ENCODE measurements at regions not wholly inside any gene's neighbourhood (a gene's known extent, or its start where the extent isn't known, plus 50 kb on each side); places are given as distances from the start of the nearest gene placed in this dataset.
"Not testable (repeated sequence)": the region's sequence is repeated elsewhere in the genome, so short reads cannot be mapped to it uniquely, and the experiment has no call there.

DNA sequence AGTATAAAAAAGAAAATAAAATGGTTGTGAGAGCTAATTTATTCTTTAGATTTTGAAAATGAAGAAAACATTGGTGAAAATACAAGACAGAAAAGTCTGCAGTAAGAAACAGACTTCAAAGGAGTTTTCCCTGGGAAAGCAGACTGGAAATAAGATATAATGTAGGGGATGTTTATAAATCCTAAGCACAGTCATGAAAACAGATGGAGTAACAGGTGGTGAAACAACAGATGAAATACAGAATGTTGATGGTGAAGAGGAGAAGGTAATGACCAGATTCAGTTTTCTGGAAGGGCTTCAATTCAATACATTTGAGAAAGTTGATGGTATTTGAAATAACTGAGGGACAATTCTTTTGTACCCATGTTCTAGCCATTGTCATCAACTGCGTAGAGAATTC lies 353.9 kb downstream of the CHL1 start:
- no peaks in the 10 kb centered on the region for H3K4me1 ChIP-seq (ENCODE audit: control insufficient read depth in 2 of 2, insufficient read depth in 2 of 2, low read length in 1 of 2)
- WGBS, 2 donors: 92 to 98% methylated on average over 1 of the region's 1 CpG
- no peak overlapping the region for H3K4me3 ChIP-seq (ENCODE audit: low read depth in 1 of 2, low read length in 2 of 2)
- H3K9me3 ChIP-seq (ENCODE audit: control insufficient read depth in 2 of 2, insufficient read depth in 1 of 2, low read depth in 1 of 2, low read length in 1 of 2): no peaks in the 10 kb centered on the region
- no peak overlapping the region for H3K27ac ChIP-seq (ENCODE audit: low read depth in 2 of 2, low read length in 1 of 2)
- no peaks in the 10 kb centered on the region for H3K36me3 ChIP-seq (ENCODE audit: control insufficient read depth in 2 of 2, insufficient read depth in 2 of 2, low read length in 1 of 2)
- no peaks in the 10 kb centered on the region for H3K27me3 ChIP-seq (ENCODE audit: control insufficient read depth in 1 of 2, insufficient read depth in 2 of 2, low read length in 2 of 2)

DNA sequence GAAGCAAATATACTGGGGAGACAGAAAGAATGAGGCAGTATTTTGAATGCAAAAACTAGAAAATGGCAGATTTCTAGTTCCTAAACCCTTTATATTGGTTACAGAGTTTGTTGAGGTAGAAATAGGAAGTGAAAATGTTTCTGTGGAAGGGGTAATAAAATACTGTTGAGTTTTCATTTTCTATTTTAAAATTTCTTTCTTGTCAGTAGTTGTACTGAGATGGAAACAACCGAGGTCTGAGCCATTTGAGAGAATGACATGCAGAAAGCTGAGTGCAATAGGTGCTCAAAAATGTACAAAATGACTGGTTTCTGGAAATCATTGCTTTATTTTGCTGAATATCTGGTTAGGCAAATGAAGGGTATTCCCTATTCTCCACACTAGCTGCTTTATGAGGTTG lies 361.4 kb downstream of the CHL1 start:
- H3K36me3 ChIP-seq (ENCODE audit: control insufficient read depth in 2 of 2, insufficient read depth in 2 of 2, low read length in 1 of 2): no peaks in the 10 kb centered on the region
- 50 to 60% methylated on average over 1 of the region's 1 CpG for WGBS, 2 donors
- H3K27me3 ChIP-seq (ENCODE audit: control insufficient read depth in 1 of 2, insufficient read depth in 2 of 2, low read length in 2 of 2): no peaks in the 10 kb centered on the region
- H3K27ac ChIP-seq (ENCODE audit: low read depth in 2 of 2, low read length in 1 of 2): no peak overlapping the region
- H3K4me3 ChIP-seq (ENCODE audit: low read depth in 1 of 2, low read length in 2 of 2): no peak overlapping the region
- H3K9me3 ChIP-seq (ENCODE audit: control insufficient read depth in 2 of 2, insufficient read depth in 1 of 2, low read depth in 1 of 2, low read length in 1 of 2): no peaks in the 10 kb centered on the region
- no peaks in the 10 kb centered on the region for H3K4me1 ChIP-seq (ENCODE audit: control insufficient read depth in 2 of 2, insufficient read depth in 2 of 2, low read length in 1 of 2)

- 71% methylated on average over 5 of the region's 5 CpGs for WGBS, 2 donors
These were observed 371.1 kb downstream of the CHL1 start for GRCh38 chr3:567488-568185.

DNA sequence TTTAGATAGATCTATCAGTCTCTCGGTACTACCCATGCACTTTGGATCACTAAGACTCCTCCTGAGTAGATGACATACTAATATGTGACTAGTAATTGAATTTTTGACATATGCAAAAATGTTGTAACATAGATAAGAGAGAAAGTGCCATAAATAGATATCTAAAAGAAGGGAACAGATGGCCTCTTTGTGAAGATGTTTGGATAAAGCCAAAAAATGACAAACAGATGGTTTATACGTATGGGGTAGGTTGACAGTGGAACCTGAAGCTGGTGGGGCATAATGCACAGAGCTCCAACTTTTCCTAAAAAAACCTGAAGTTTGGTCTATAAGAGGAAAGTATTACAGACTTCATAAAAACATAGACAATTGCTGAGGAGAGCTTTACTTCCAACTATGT lies 383.0 kb downstream of the CHL1 start:
- H3K27ac ChIP-seq (ENCODE audit: low read depth in 2 of 2, low read length in 1 of 2); H3K9me3 ChIP-seq (ENCODE audit: control insufficient read depth in 2 of 2, insufficient read depth in 1 of 2, low read depth in 1 of 2, low read length in 1 of 2); H3K4me3 ChIP-seq (ENCODE audit: low read depth in 1 of 2, low read length in 2 of 2); H3K27me3 ChIP-seq (ENCODE audit: control insufficient read depth in 1 of 2, insufficient read depth in 2 of 2, low read length in 2 of 2); H3K4me1 ChIP-seq (ENCODE audit: control insufficient read depth in 2 of 2, insufficient read depth in 2 of 2, low read length in 1 of 2); H3K36me3 ChIP-seq (ENCODE audit: control insufficient read depth in 2 of 2, insufficient read depth in 2 of 2, low read length in 1 of 2): not testable (repeated sequence)
- WGBS, 2 donors: 65 to 73% methylated on average over 2 of the region's 2 CpGs

More at GRCh38 chr3:567488-568185, 371.1 kb downstream of the CHL1 start:
- Histone ChIP-seq H3K9me3 (ENCODE audit: control insufficient read depth in 2 of 2, insufficient read depth in 1 of 2, low read depth in 1 of 2, low read length in 1 of 2) (no peaks in the 10 kb centered on the region), H3K4me3 (ENCODE audit: low read depth in 1 of 2, low read length in 2 of 2) (no peak overlapping the region), H3K4me1 (ENCODE audit: control insufficient read depth in 2 of 2, insufficient read depth in 2 of 2, low read length in 1 of 2) (no peaks in the 10 kb centered on the region), H3K36me3 (ENCODE audit: control insufficient read depth in 2 of 2, insufficient read depth in 2 of 2, low read length in 1 of 2) (no peaks in the 10 kb centered on the region), H3K27me3 (ENCODE audit: control insufficient read depth in 1 of 2, insufficient read depth in 2 of 2, low read length in 2 of 2) (no peaks in the 10 kb centered on the region), H3K27ac (ENCODE audit: low read depth in 2 of 2, low read length in 1 of 2) (no peak overlapping the region)

DNA sequence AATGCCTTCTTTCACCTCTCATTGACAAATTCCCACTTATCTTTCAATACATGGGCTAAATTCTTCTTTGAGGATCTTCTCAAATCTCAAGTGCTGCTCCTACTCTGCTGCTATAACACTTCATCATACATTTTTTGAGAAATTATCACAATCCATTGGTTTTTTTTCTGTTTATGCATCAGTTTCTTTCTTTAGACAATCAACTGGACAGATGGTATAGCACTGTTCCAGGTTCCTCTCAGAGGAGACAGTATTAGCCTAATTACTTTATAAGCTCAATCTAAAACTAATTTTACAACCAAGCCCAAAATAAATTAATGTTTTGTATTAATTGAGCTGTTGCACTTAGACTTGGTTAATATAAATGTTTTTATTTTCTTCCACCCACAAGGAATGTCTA lies 392.5 kb downstream of the CHL1 start:
- not testable (repeated sequence) for H3K4me3 ChIP-seq (ENCODE audit: low read depth in 1 of 2, low read length in 2 of 2); H3K36me3 ChIP-seq (ENCODE audit: control insufficient read depth in 2 of 2, insufficient read depth in 2 of 2, low read length in 1 of 2); H3K27me3 ChIP-seq (ENCODE audit: control insufficient read depth in 1 of 2, insufficient read depth in 2 of 2, low read length in 2 of 2); H3K9me3 ChIP-seq (ENCODE audit: control insufficient read depth in 2 of 2, insufficient read depth in 1 of 2, low read depth in 1 of 2, low read length in 1 of 2); H3K4me1 ChIP-seq (ENCODE audit: control insufficient read depth in 2 of 2, insufficient read depth in 2 of 2, low read length in 1 of 2); H3K27ac ChIP-seq (ENCODE audit: low read depth in 2 of 2, low read length in 1 of 2)

DNA sequence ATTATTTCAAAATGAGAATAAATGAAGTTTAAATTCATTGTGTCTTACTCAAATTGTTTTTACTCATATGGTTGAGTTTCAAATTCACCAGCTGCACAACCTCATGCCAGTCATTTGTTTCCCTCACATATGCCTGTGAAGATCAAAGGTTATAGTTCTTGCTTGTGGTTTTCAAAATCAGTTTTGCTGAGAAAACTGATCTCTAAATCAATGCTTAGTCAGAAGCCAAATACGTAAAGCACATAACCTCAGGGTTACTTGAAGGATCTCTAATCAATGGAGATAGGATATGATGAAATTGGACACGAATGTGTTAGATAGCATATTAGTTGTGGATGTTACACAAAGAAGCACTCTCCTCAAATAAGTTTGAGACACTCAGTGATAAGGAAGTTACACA lies 400.7 kb downstream of the CHL1 start:
- not testable (repeated sequence) for H3K9me3 ChIP-seq (ENCODE audit: control insufficient read depth in 2 of 2, insufficient read depth in 1 of 2, low read depth in 1 of 2, low read length in 1 of 2); H3K27me3 ChIP-seq (ENCODE audit: control insufficient read depth in 1 of 2, insufficient read depth in 2 of 2, low read length in 2 of 2); H3K4me3 ChIP-seq (ENCODE audit: low read depth in 1 of 2, low read length in 2 of 2); H3K27ac ChIP-seq (ENCODE audit: low read depth in 2 of 2, low read length in 1 of 2); H3K4me1 ChIP-seq (ENCODE audit: control insufficient read depth in 2 of 2, insufficient read depth in 2 of 2, low read length in 1 of 2); H3K36me3 ChIP-seq (ENCODE audit: control insufficient read depth in 2 of 2, insufficient read depth in 2 of 2, low read length in 1 of 2)
- 43 to 45% methylated on average over 2 of the region's 2 CpGs for WGBS, 2 donors

GRCh38 chr3:597746-598145 lies 401.2 kb downstream of the CHL1 start:
- not testable (repeated sequence) for H3K27me3 ChIP-seq (ENCODE audit: control insufficient read depth in 1 of 2, insufficient read depth in 2 of 2, low read length in 2 of 2); H3K36me3 ChIP-seq (ENCODE audit: control insufficient read depth in 2 of 2, insufficient read depth in 2 of 2, low read length in 1 of 2); H3K27ac ChIP-seq (ENCODE audit: low read depth in 2 of 2, low read length in 1 of 2); H3K4me1 ChIP-seq (ENCODE audit: control insufficient read depth in 2 of 2, insufficient read depth in 2 of 2, low read length in 1 of 2); H3K9me3 ChIP-seq (ENCODE audit: control insufficient read depth in 2 of 2, insufficient read depth in 1 of 2, low read depth in 1 of 2, low read length in 1 of 2); H3K4me3 ChIP-seq (ENCODE audit: low read depth in 1 of 2, low read length in 2 of 2)
- WGBS, 2 donors: 44 to 50% methylated on average over 1 of the region's 1 CpG

GRCh38 chr3:607480-607879 lies 410.9 kb downstream of the CHL1 start:
- H3K4me1 ChIP-seq (ENCODE audit: control insufficient read depth in 2 of 2, insufficient read depth in 2 of 2, low read length in 1 of 2); H3K4me3 ChIP-seq (ENCODE audit: low read depth in 1 of 2, low read length in 2 of 2); H3K36me3 ChIP-seq (ENCODE audit: control insufficient read depth in 2 of 2, insufficient read depth in 2 of 2, low read length in 1 of 2); H3K9me3 ChIP-seq (ENCODE audit: control insufficient read depth in 2 of 2, insufficient read depth in 1 of 2, low read depth in 1 of 2, low read length in 1 of 2); H3K27ac ChIP-seq (ENCODE audit: low read depth in 2 of 2, low read length in 1 of 2); H3K27me3 ChIP-seq (ENCODE audit: control insufficient read depth in 1 of 2, insufficient read depth in 2 of 2, low read length in 2 of 2): not testable (repeated sequence)
- WGBS, 2 donors: 48 to 66% methylated on average over 4 of the region's 4 CpGs

DNA sequence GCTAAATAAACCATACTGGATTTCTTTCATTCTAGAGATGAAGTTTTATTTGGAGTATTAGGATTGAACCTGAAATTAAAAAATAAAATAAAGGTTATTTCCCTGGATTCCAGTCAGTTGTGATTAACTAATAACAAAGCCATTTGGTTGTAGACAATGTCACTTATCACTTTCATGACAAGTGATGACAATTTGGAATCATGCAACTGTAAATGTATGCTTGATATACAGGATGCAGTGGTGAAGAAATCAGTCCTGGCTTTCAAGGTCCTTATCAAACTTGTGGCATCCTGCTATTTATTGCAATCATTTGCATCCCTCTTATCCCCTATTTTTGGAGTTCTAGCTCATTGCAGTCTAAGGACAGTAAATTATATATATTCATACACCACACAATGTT lies 425.2 kb downstream of the CHL1 start:
- Histone ChIP-seq H3K9me3 (ENCODE audit: control insufficient read depth in 2 of 2, insufficient read depth in 1 of 2, low read depth in 1 of 2, low read length in 1 of 2) (no peaks in the 10 kb centered on the region), H3K27ac (ENCODE audit: low read depth in 2 of 2, low read length in 1 of 2) (no peak overlapping the region), H3K4me3 (ENCODE audit: low read depth in 1 of 2, low read length in 2 of 2) (no peak overlapping the region), H3K36me3 (ENCODE audit: control insufficient read depth in 2 of 2, insufficient read depth in 2 of 2, low read length in 1 of 2) (no peaks in the 10 kb centered on the region), H3K27me3 (ENCODE audit: control insufficient read depth in 1 of 2, insufficient read depth in 2 of 2, low read length in 2 of 2) (no peaks in the 10 kb centered on the region), H3K4me1 (ENCODE audit: control insufficient read depth in 2 of 2, insufficient read depth in 2 of 2, low read length in 1 of 2) (no peaks in the 10 kb centered on the region)

DNA sequence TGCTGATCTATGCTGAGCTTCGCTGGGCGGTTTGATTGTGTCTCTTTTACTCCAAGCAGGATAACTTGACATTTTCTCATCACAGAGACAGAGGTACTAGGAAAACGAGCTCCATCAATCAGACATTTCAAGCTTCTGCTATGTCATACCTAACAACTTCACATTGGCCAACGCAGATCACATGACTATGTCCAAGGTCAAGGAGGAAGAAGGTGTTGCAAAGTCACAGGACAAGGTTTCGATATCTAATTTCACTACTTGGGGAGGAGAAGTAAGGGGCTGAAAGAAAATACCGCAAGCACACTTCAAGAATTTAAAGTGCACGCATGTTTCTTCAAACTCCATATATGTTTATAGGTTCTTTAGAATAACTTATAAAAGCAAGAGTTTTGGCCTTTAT lies 425.8 kb downstream of the CHL1 start:
- H3K4me3 ChIP-seq (ENCODE audit: low read depth in 1 of 2, low read length in 2 of 2): no peak overlapping the region
- H3K27ac ChIP-seq (ENCODE audit: low read depth in 2 of 2, low read length in 1 of 2): no peak overlapping the region
- H3K4me1 ChIP-seq (ENCODE audit: control insufficient read depth in 2 of 2, insufficient read depth in 2 of 2, low read length in 1 of 2): no peaks in the 10 kb centered on the region
- no peaks in the 10 kb centered on the region for H3K36me3 ChIP-seq (ENCODE audit: control insufficient read depth in 2 of 2, insufficient read depth in 2 of 2, low read length in 1 of 2)
- 89 to 91% methylated on average over 7 of the region's 7 CpGs for WGBS, 2 donors
- no peaks in the 10 kb centered on the region for H3K9me3 ChIP-seq (ENCODE audit: control insufficient read depth in 2 of 2, insufficient read depth in 1 of 2, low read depth in 1 of 2, low read length in 1 of 2)
- H3K27me3 ChIP-seq (ENCODE audit: control insufficient read depth in 1 of 2, insufficient read depth in 2 of 2, low read length in 2 of 2): no peaks in the 10 kb centered on the region

All from esophagus (tissue), 2 donors.